ENCODE measurements at regions not wholly inside any gene's neighbourhood (a gene's known extent, or its start where the extent isn't known, plus 50 kb on each side); places are given as distances from the start of the nearest gene placed in this dataset.

GRCh38 chr6:40197371-40197770 lies 263.1 kb upstream of the MOCS1 start:
- Histone ChIP-seq H3K27me3 (ENCODE audit: control insufficient read depth, extremely low read depth, insufficient read depth, low read length) (no peaks in the 10 kb centered on the region), H3K4me3 (ENCODE audit: control insufficient read depth in 2 of 3, extremely low read depth in 1 of 3, insufficient read depth in 2 of 3, low read depth in 1 of 3, low read length in 3 of 3) (no peak overlapping the region), H2AFZ (ENCODE audit: control insufficient read depth, low read length) (no peak overlapping the region), H3K27ac (ENCODE audit: control insufficient read depth, insufficient read depth, low read length) (no peak overlapping the region), H3K4me1 (ENCODE audit: control insufficient read depth, extremely low read depth, insufficient read depth, low read length) (no peaks in the 10 kb centered on the region), H3K9ac (ENCODE audit: control insufficient read depth, extremely low read depth, insufficient read depth, low read length) (no peak overlapping the region), H3K79me2 (ENCODE audit: control insufficient read depth, insufficient read depth, low read length) (no peaks in the 10 kb centered on the region), H4K20me1 (ENCODE audit: control insufficient read depth, extremely low read depth, insufficient read depth, low read length) (no peaks in the 10 kb centered on the region), H3K36me3 (ENCODE audit: control insufficient read depth in 2 of 2, extremely low read depth in 1 of 2, insufficient read depth in 2 of 2, low read length in 2 of 2) (no peaks in the 10 kb centered on the region), H3K4me2 (ENCODE audit: control insufficient read depth, extremely low read depth, insufficient read depth, low read depth, low read length) (no peak overlapping the region), H3K9me1 (ENCODE audit: control insufficient read depth, extremely low read depth, insufficient read depth, low read length) (no peaks in the 10 kb centered on the region), H3K9me3 (ENCODE audit: control insufficient read depth, low read depth, low read length) (no peaks in the 10 kb centered on the region)
- no peak for FAIRE-seq
- dilution Hi-C loops (cut with MboI; ENCODE audit: extremely low pct_ligation_motif_present, low sequenced_read_pairs), result no loop called here
- no peak for DNase-seq (ENCODE audit: low read depth, low spot score)
- no peak for TF ChIP-seq EZH2 (IDR thresholded peaks at IDR 0.05; ENCODE audit: low read length)
- TF ChIP-seq CTCF (optimal IDR thresholded peaks at IDR 0.05 in 1 of 3, IDR thresholded peaks at IDR 0.05 in 1 of 3, conservative IDR thresholded peaks at IDR 0.05 in 1 of 3; ENCODE audit: extremely low read depth in 1 of 3, insufficient read depth in 2 of 3, low read length in 3 of 3), result no peak

DNA sequence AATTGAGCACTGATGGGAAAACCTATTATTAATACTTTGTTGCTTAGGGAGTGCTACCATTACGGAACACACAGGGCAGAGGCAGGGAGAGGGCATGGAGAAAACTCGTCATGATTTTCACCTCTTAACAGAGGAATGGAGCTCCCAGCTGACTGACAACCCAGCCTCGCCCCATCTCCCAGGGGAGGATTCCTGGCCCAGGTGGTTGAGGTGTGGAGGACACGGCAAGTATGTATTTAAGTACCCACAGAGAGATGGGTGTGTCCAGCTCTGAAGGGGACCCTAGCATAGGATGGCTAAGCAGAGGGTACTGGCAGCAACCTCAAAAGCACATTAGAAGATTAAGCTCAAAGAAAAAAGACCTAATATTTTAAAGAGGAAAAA lies 261.9 kb upstream of the MOCS1 start:
- FAIRE-seq (no peak), DNase-seq (ENCODE audit: low read depth, low spot score) (no peak)
- Histone ChIP-seq H3K4me3 (ENCODE audit: control insufficient read depth in 2 of 3, extremely low read depth in 1 of 3, insufficient read depth in 2 of 3, low read depth in 1 of 3, low read length in 3 of 3) (no peak overlapping the region), H3K4me1 (ENCODE audit: control insufficient read depth, extremely low read depth, insufficient read depth, low read length) (no peaks in the 10 kb centered on the region), H3K79me2 (ENCODE audit: control insufficient read depth, insufficient read depth, low read length) (no peaks in the 10 kb centered on the region), H4K20me1 (ENCODE audit: control insufficient read depth, extremely low read depth, insufficient read depth, low read length) (no peaks in the 10 kb centered on the region), H3K27ac (ENCODE audit: control insufficient read depth, insufficient read depth, low read length) (no peak overlapping the region), H3K9me3 (ENCODE audit: control insufficient read depth, low read depth, low read length) (no peaks in the 10 kb centered on the region), H3K9me1 (ENCODE audit: control insufficient read depth, extremely low read depth, insufficient read depth, low read length) (no peaks in the 10 kb centered on the region), H3K9ac (ENCODE audit: control insufficient read depth, extremely low read depth, insufficient read depth, low read length) (no peak overlapping the region), H3K36me3 (ENCODE audit: control insufficient read depth in 2 of 2, extremely low read depth in 1 of 2, insufficient read depth in 2 of 2, low read length in 2 of 2) (no peaks in the 10 kb centered on the region), H3K4me2 (ENCODE audit: control insufficient read depth, extremely low read depth, insufficient read depth, low read depth, low read length) (no peak overlapping the region), H2AFZ (ENCODE audit: control insufficient read depth, low read length) (no peak overlapping the region), H3K27me3 (ENCODE audit: control insufficient read depth, extremely low read depth, insufficient read depth, low read length) (no peaks in the 10 kb centered on the region)
- dilution Hi-C loops (cut with MboI; ENCODE audit: extremely low pct_ligation_motif_present, low sequenced_read_pairs), result no loop called here
- TF ChIP-seq EZH2 (IDR thresholded peaks at IDR 0.05; ENCODE audit: low read length), result no peak
- TF ChIP-seq CTCF (optimal IDR thresholded peaks at IDR 0.05 in 1 of 3, IDR thresholded peaks at IDR 0.05 in 1 of 3, conservative IDR thresholded peaks at IDR 0.05 in 1 of 3; ENCODE audit: extremely low read depth in 1 of 3, insufficient read depth in 2 of 3, low read length in 3 of 3), result no peak

Data from keratinocyte (primary cell).